SK-N-SH (cell line): ENCODE measurements at regions not wholly inside any gene's neighbourhood (a gene's known extent, or its start where the extent isn't known, plus 50 kb on each side); places are given as distances from the start of the nearest gene placed in this dataset.

ENCODE experiments used
- EP300 ChIP-seq, 2 experiments: IDR thresholded peaks; 2 replicates each; pipeline versions ENCODE4 v1.4.0 to v1.6.1; 2012; ENCODE audit warnings: borderline replicate concordance in 1 of 2, low read depth in 1 of 2, low read length in 1 of 2
- EZH2phosphoT487 ChIP-seq: fragments of 200-600 bp; sonication (generic); IDR thresholded peaks from 2 replicates; pipeline ENCODE4 v1.6.1; 2017; ENCODE audit warnings: low read depth, mixed run types, mild to moderate bottlenecking, antibody characterized with exemption, moderate library complexity, borderline replicate concordance
- FOXM1 ChIP-seq: IDR thresholded peaks from 2 replicates; pipeline ENCODE4 v1.4.0; 2012; ENCODE audit warnings: low read depth, mild to moderate bottlenecking
- JUND ChIP-seq: IDR thresholded peaks from 2 replicates; pipeline ENCODE4 v1.4.0; 2012
- MXI1 ChIP-seq: IDR thresholded peaks from 2 replicates; pipeline ENCODE4 v1.6.1; 2012; ENCODE audit warnings: mild to moderate bottlenecking, low read depth, low read length, improper control_type of control experiment
- NFIC ChIP-seq: IDR thresholded peaks from 2 replicates; pipeline ENCODE4 v1.4.0; 2012; ENCODE audit warnings: borderline replicate concordance
- NRF1 ChIP-seq: IDR thresholded peaks from 2 replicates; pipeline ENCODE4 v1.6.1; 2012; ENCODE audit warnings: low read depth, mild to moderate bottlenecking, low read length
- POLR2AphosphoS5 ChIP-seq: IDR thresholded peaks from 2 replicates; pipeline ENCODE4 v1.6.1; 2012; ENCODE audit warnings: low read depth, low read length
- RFX5 ChIP-seq: IDR thresholded peaks from 2 replicates; pipeline ENCODE4 v1.6.1; 2012; ENCODE audit warnings: mild to moderate bottlenecking, improper control_type of control experiment, low read length
- SIN3A ChIP-seq: IDR thresholded peaks from 2 replicates; pipeline ENCODE4 v1.6.1; 2012; ENCODE audit warnings: low read depth, mild to moderate bottlenecking, low read length, moderate library complexity, borderline replicate concordance
- SMC3 ChIP-seq: IDR thresholded peaks from 2 replicates; pipeline ENCODE4 v1.6.1; 2012; ENCODE audit warnings: low read depth, low read length, improper control_type of control experiment
- TCF12 ChIP-seq: IDR thresholded peaks from 2 replicates; pipeline ENCODE4 v1.4.0; 2012
- TF ChIP-seq, protein P1 (sequence below): IDR thresholded peaks from 2 replicates; pipeline ENCODE4; 2012
- TF ChIP-seq, protein P2 (sequence below): fragments of 200-600 bp; sonication (generic); IDR thresholded peaks from 2 replicates; pipeline ENCODE4 v1.6.1; 2017; ENCODE audit warnings: antibody characterized with exemption, mild to moderate bottlenecking, moderate library complexity

DNA sequence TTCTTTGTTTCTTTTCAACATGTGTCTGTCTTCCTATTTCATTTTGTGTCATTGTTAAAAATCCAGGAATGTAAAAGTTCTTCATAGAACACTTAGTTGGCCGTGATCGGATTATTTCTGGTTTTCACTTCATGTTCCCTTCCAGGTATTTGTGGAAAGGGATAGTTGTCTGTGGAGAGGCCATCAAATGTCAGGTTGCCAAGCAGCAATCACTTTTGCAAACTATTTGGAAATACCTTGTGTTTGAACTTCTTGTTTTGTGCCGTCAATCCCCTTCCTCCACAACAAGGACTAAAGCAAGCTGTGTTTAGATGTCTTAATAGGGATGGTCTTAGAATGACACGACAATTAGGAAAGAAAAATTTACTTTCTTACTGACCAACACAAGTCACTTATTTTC lies 116.9 kb upstream of the MPDZ start:
- TF ChIP-seq, protein P1, sequence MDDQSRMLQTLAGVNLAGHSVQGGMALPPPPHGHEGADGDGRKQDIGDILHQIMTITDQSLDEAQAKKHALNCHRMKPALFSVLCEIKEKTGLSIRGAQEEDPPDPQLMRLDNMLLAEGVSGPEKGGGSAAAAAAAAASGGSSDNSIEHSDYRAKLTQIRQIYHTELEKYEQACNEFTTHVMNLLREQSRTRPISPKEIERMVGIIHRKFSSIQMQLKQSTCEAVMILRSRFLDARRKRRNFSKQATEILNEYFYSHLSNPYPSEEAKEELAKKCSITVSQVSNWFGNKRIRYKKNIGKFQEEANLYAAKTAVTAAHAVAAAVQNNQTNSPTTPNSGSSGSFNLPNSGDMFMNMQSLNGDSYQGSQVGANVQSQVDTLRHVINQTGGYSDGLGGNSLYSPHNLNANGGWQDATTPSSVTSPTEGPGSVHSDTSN = no peak
- TF ChIP-seq, protein P2, sequence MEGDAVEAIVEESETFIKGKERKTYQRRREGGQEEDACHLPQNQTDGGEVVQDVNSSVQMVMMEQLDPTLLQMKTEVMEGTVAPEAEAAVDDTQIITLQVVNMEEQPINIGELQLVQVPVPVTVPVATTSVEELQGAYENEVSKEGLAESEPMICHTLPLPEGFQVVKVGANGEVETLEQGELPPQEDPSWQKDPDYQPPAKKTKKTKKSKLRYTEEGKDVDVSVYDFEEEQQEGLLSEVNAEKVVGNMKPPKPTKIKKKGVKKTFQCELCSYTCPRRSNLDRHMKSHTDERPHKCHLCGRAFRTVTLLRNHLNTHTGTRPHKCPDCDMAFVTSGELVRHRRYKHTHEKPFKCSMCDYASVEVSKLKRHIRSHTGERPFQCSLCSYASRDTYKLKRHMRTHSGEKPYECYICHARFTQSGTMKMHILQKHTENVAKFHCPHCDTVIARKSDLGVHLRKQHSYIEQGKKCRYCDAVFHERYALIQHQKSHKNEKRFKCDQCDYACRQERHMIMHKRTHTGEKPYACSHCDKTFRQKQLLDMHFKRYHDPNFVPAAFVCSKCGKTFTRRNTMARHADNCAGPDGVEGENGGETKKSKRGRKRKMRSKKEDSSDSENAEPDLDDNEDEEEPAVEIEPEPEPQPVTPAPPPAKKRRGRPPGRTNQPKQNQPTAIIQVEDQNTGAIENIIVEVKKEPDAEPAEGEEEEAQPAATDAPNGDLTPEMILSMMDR = no peak
- TF ChIP-seq MXI1 (no peak), NFIC (no peak), EP300 (IDR thresholded peaks at IDR 0.05; ENCODE audit: borderline replicate concordance in 1 of 2, low read depth in 1 of 2, low read length in 1 of 2) (no peak), EZH2phosphoT487 (no peak), TCF12 (no peak), POLR2AphosphoS5 (no peak), SMC3 (no peak), SIN3A (no peak), RFX5 (no peak), NRF1 (no peak), JUND (no peak), FOXM1 (no peak)
